ENCODE measurements at regions not wholly inside any gene's neighbourhood (a gene's known extent, or its start where the extent isn't known, plus 50 kb on each side); places are given as distances from the start of the nearest gene placed in this dataset.

DNA sequence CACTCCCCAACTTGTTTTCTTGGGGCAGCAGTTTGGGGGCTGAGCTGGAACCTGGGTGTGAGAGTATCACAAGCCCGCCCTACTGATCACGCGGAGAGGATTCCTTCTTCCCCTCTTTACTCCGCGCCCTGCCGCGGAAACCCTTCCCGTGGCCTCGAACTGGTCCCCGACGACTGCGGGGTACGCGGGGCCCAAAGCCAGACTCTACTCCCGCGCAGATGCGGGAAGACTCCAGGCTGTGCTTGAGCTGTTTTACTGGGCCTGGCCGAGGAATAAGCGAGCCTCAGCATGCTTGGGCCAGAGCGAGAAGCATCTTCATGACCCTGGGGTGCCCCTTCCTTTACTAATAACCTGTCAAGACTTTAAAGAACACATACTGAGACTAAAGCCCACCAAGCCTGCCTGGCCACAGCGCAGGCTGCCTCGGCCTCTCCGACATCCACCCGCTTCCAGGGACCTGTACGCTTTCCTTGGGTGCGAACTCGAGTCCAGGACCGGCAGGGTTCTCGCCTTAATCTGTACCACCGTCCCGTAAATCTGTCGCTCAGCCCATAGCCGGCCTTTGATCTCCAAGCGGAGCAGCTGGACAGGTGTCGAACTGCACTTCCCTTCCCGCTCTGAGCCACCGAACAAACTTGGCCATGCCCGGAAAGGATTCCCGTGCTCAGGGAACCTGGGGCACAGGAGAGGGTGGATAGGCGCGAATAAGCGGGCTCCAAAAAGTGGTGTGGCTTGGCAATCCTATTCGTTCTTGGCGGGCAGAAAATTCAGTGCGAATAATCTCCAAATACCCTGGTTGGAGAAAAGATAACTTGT lies 55.0 kb upstream of the TMEM33 start:
- no peak overlapping the region for H3K4me3 ChIP-seq (ENCODE audit: low read depth, low read length)
- peaks cover 50% of the 10 kb centered on the region for H3K27me3 ChIP-seq (ENCODE audit: control insufficient read depth, insufficient read depth, low read length)
- TF ChIP-seq, protein P1, sequence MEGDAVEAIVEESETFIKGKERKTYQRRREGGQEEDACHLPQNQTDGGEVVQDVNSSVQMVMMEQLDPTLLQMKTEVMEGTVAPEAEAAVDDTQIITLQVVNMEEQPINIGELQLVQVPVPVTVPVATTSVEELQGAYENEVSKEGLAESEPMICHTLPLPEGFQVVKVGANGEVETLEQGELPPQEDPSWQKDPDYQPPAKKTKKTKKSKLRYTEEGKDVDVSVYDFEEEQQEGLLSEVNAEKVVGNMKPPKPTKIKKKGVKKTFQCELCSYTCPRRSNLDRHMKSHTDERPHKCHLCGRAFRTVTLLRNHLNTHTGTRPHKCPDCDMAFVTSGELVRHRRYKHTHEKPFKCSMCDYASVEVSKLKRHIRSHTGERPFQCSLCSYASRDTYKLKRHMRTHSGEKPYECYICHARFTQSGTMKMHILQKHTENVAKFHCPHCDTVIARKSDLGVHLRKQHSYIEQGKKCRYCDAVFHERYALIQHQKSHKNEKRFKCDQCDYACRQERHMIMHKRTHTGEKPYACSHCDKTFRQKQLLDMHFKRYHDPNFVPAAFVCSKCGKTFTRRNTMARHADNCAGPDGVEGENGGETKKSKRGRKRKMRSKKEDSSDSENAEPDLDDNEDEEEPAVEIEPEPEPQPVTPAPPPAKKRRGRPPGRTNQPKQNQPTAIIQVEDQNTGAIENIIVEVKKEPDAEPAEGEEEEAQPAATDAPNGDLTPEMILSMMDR (IDR thresholded peaks at IDR 0.05; ENCODE audit: insufficient read depth, low read depth, low read length) = no peak
- POLR2A ChIA-PET = no interaction called here
- DNase-seq (ENCODE audit: low read depth) = no peak
- H3K36me3 ChIP-seq (ENCODE audit: control insufficient read depth, insufficient read depth, low read length) = no peaks in the 10 kb centered on the region
- CTCF ChIA-PET = interaction anchor here (0.7 to 1.3 kb wide), 5 partner anchors 8 to 599 kb away, joined by 3 to 6 read pairs (median 3); no protein-coding TSS in a partner anchor

DNA sequence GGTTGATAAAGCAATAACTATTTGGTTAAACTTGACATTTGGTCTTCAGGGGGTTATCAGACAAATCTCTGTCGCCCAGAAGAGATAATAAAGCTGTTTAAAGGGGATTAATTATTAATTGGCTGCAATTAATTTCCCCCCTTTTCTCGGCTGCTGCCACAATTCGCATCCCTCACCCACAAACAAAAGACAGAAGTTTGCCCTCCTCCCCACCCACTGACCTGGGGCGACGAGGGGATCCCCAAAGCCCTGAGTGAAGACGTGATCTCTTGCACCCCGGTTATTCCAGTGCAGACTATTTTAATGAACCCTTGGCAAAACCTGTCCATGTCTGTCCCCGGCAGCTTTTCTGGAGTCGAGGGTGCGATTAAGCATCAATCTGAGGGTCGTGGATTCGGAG lies 55.7 kb upstream of the TMEM33 start:
- peaks cover 50% of the 10 kb centered on the region for H3K27me3 ChIP-seq (ENCODE audit: control insufficient read depth, insufficient read depth, low read length)
- TF ChIP-seq, protein P1 (IDR thresholded peaks at IDR 0.05; ENCODE audit: insufficient read depth, low read depth, low read length) = no peak
- no peak overlapping the region for H3K4me3 ChIP-seq (ENCODE audit: low read depth, low read length)
- DNase-seq (ENCODE audit: low read depth) = no peak
- no peaks in the 10 kb centered on the region for H3K36me3 ChIP-seq (ENCODE audit: control insufficient read depth, insufficient read depth, low read length)
- ChIA-PET POLR2A (no interaction called here), CTCF (interaction anchor here (0.8 to 1.3 kb wide), 4 partner anchors 8 to 598 kb away, joined by 3 to 6 read pairs (median 3); no protein-coding TSS in a partner anchor)

DNA sequence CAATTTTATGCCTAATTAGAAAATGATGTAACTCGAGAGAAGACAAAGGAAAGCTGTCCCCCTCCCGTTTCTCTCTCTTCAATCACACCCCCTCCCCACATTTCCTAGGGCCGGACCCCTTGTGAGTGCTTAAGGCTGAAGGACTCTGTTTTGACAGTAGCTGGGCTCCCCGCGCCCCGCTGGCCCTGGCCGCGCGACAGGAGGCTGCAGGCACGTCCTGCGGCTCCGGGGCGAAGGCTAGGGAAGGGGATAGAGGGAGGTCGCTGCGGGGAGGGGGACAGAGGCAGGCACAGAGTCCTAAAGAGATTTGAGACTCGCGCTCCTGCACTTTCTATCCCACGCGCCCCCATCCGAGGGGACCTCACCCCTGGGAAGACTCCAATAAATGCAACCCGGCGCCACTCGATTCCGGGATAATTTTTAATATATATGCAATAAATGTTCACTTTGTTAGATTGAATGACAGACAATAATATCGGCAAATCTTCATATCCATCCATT lies 56.2 kb upstream of the TMEM33 start:
- POLR2A ChIA-PET = no interaction called here
- no peak for DNase-seq (ENCODE audit: low read depth)
- peaks cover 55% of the 10 kb centered on the region for H3K27me3 ChIP-seq (ENCODE audit: control insufficient read depth, insufficient read depth, low read length)
- TF ChIP-seq, protein P1 (IDR thresholded peaks at IDR 0.05; ENCODE audit: insufficient read depth, low read depth, low read length) = no peak
- CTCF ChIA-PET = interaction anchor here (0.8 to 1.1 kb wide), 3 partner anchors 10 to 598 kb away, joined by 3 read pairs; no protein-coding TSS in a partner anchor
- H3K36me3 ChIP-seq (ENCODE audit: control insufficient read depth, insufficient read depth, low read length) = no peaks in the 10 kb centered on the region
- H3K4me3 ChIP-seq (ENCODE audit: low read depth, low read length) = no peak overlapping the region

DNA sequence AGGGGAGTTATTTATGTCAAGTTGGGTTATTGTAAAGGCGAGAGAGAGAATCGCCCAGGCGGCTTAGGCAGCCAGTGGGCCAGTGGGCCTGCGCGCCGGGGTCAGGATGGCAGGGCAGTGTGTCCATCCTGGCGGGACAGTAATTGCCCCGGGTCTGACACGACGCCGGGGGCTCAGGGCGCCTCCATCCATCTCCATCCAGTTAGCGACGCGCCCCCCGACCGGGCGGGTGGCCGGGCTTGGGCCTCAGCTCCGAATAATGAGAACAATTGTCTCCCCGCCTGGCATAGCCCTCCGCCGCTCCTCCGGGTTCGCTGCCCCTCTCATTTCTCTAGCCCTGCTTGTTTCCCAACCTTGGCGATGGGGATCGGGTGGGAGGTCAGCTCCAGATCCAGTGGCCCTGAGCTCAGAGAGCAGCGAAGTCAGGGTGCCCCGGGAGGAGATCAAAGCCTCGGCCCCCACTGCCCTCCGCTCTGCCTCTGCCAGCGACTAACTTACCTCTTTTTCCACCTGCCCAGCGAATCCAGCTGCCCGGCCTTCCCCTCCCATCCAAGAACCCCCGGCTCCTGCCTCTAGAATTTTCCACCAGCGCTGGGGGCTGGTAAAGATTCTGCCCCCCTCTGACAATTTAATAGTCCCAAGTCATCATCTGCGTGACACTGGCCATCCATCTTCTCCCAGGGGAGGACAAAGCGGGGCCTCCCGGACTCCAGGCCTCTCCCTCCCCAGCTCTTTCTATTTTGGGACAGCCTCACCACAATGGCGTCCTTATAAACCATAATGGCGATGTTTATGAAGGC lies 56.9 kb upstream of the TMEM33 start:
- TF ChIP-seq, protein P1 (IDR thresholded peaks at IDR 0.05; ENCODE audit: insufficient read depth, low read depth, low read length) = no peak
- ChIA-PET CTCF (interaction anchor here (1.5 kb wide), 1 partner anchor 12 kb away, joined by 5 read pairs; no protein-coding TSS in a partner anchor), POLR2A (no interaction called here)
- Histone ChIP-seq H3K4me3 (ENCODE audit: low read depth, low read length) (no peak overlapping the region), H3K27me3 (ENCODE audit: control insufficient read depth, insufficient read depth, low read length) (peaks cover 60% of the 10 kb centered on the region), H3K36me3 (ENCODE audit: control insufficient read depth, insufficient read depth, low read length) (no peaks in the 10 kb centered on the region)
- no peak for DNase-seq (ENCODE audit: low read depth)

Data from BJ (cell line).